ENCODE measurements at regions not wholly inside any gene's neighbourhood (a gene's known extent, or its start where the extent isn't known, plus 50 kb on each side); places are given as distances from the start of the nearest gene placed in this dataset.
"Not testable (repeated sequence)": the region's sequence is repeated elsewhere in the genome, so short reads cannot be mapped to it uniquely, and the experiment has no call there.

DNA sequence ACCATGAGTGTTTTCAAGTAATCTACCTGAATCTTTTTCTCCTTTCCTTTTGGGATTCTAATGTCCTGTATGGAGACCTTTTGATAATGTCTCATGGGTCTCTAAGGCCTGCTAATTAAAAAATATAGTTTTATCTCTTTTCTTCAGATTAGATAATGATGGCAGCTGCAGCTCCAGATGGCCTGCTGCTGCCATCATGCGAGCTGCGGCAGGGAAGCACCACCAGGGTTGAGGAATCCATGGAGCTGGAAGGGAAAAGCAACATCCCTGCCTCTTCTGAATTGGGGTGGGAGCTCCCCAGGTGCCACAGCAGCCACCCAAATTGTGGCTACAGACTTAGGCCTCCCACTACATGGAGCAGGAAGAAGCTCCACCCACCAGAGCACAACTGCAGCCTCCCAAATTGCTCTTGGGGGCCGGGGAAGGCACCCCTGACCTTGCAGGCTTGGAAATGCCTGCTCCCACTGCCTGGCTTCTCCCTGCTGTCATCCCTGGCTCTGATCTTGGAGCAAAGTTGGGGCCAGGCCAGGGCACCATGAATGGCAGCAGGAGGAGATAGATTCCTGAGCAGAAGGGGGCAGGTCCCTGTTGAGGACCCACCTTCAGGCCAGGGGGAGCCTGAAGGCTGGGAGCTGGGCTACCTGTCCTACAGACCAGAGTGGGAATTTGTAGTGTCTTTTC lies 189.6 kb upstream of the MAN1A1 start:
- DNase-seq (ENCODE audit: low read depth) = no peak

DNA sequence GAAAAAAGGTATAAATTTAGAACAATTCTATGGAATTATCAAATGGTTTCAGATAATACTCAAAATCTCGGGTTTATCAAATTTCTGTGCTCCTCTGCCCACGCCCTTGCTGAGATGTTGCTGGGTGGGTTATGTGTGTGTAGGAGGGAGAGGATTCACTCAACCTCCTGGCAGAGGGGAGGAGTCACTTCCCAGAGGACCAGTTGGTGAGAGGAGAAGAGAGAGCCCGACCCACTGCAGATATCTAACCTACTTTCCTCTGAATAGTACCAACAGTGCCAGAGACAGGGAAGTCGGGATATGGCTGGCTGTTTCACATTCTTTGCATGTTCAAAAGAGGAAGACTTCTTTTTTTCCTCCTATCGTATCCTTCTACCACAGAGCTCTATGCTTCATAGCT lies 187.1 kb upstream of the MAN1A1 start:
- no peak for DNase-seq (ENCODE audit: low read depth)

GRCh38 chr6:119535332-119535731 lies 185.8 kb upstream of the MAN1A1 start:
- DNase-seq (ENCODE audit: low read depth) = no peak

GRCh38 chr6:119533603-119534279 lies 184.2 kb upstream of the MAN1A1 start:
- DNase-seq (ENCODE audit: low read depth) = no peak

DNA sequence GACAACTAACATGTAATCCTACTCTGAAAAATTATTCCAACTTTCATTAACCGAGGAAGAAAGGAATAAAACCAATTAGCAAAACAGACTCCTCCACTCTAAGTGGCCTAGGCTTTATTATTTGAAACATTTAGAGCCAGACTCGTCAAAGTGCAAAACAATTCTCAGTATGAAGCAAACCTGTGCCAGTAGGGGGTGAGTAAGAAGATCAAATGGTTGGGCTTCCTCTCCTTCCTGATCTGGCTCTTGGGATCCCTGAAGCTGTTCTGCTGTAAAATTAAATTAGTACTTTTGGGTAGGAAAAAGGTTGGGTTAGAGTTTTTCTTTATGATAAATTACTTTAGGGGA lies 177.6 kb upstream of the MAN1A1 start:
- DNase-seq (ENCODE audit: low read depth) = no peak

DNA sequence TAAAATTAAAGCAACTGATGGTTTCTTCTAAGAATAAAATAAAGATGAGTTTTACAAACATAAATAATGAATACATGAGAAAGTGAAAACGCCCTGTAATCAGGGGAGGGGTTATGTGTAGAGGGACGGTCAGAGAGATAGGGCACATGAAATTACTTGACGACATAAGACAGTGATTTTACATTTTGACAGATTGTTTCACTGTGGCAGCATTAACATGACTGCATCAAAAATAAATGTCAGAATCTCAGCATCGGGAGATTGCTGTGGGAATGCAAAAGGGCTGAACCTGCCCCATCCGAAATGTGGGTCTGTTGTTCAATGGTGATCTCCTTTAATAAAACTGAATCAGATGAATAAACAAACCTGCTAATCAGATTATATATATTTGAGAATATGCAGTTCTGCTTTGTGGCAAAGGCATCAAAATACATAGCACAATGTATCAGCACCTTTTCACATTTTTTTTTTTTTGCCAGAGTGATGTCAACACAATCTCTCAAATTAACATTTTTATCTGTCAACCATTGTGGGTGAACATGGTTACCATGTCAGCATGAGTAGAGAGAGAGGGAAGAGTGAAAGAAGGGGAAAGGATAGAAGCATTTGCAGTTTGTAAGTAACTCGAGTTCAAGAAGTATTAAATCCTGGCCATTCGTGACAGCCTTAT lies 177.1 kb upstream of the MAN1A1 start:
- no peak for DNase-seq (ENCODE audit: low read depth)

- DNase-seq (ENCODE audit: low read depth) = no peak
These were observed 174.8 kb upstream of the MAN1A1 start for GRCh38 chr6:119524410-119524809.

DNA sequence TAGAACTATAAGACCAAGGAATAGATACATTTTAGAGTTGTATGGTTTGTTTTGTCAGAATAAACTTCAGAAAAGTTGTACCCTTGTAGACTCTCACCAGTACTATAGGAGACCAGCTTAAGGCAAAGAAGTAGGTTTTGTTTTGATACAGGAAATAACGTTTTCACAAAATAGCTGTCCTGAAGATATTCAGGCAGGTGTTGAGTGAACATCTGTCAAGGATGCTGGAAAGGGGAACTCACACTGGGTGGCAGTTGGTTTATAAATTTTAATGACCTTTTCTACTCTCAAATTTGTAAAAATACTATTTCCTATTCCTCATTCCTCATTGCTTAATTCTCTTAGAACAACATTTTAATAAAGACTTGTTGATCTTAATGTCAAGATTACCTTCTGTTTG lies 174.0 kb upstream of the MAN1A1 start:
- DNase-seq (ENCODE audit: low read depth) = no peak

GRCh38 chr6:119521251-119521650 lies 171.7 kb upstream of the MAN1A1 start:
- DNase-seq (ENCODE audit: low read depth) = no peak

DNA sequence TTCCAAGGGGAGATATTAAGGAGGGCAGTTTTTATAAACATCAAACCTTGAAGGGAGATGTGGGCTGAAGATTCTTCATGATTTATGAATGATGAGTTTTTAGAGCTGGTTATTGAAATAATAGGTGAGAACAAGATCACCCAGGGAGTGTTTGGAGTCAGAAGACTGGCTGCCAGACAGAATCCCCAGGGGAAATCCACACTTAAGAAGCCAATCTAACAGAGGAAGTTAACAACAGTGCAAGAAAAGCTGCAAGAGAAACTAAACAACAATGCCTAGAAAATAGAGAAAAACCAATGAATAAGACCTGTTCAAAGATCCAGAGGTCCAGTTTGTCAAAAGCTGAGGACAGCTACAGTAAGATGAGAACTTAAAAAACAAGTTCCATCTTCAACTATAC lies 167.9 kb upstream of the MAN1A1 start:
- DNase-seq (ENCODE audit: low read depth) = no peak

DNA sequence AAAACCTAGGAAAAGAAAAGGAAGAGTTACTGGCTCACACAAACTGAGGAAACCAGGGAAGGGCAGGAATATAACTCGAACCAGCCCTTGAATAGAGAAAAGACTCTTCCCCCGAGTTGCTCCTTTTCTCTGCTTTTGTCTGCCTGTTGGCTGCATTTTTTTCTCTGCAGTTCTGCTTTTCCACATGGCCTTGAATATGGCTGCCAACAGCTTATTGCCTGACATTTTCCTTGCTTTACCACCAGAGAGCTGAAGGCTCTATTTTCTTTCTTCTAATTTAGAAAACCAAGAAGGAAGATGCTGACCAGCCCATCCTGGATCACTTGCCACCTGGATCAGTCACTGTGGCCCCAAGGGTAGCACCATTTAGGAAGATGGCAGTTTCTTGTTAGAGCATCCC lies 164.8 kb upstream of the MAN1A1 start:
- no peak for DNase-seq (ENCODE audit: low read depth)

DNA sequence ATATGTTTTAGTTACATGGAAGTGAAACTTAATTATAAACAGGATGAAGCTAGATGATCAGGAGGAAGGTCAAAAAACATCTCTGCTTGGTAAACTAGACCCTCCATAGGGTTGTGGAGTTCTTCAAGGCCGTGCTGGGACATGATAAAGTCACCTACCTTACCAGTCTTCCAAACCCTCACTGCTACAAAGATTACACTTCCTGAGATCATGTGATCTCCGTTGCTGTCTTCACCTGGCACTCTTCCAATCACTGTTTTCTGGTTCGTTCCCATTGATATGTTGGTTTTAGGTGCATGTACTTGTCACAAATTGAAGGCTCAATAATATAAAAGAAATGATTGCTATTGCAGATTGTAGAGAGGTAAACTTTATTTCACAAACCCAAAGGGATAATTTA lies 161.5 kb upstream of the MAN1A1 start:
- no peak for DNase-seq (ENCODE audit: low read depth)

DNA sequence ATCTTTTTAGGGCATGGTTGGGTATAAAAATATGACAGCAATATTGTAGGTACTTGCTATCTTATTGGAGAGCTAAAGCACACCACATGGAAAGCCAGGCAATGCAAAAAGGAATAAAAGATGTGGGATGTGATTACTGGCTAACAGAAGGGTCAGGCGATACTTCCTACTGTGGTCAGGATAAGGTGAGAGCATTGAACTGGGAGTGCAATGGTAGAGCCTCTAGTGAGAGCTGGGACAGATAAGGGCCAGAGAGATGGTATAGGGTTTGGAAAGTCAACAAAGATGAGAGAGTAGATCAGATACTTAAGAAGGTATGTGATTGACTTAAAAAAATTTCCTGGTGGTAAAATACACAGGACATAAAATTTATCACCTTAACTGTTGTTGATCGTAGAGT lies 160.7 kb upstream of the MAN1A1 start:
- DNase-seq (ENCODE audit: low read depth) = no peak

- no peak for DNase-seq (ENCODE audit: low read depth)
These were observed 157.1 kb upstream of the MAN1A1 start for GRCh38 chr6:119506631-119507174.

GRCh38 chr6:119501798-119502483 lies 152.4 kb upstream of the MAN1A1 start:
- no peak for DNase-seq (ENCODE audit: low read depth)

- DNase-seq (ENCODE audit: low read depth) = no peak
These were observed 150.2 kb upstream of the MAN1A1 start for GRCh38 chr6:119499797-119500196.

- DNase-seq (ENCODE audit: low read depth) = no peak
These were observed 148.6 kb upstream of the MAN1A1 start for GRCh38 chr6:119497988-119498727.

DNA sequence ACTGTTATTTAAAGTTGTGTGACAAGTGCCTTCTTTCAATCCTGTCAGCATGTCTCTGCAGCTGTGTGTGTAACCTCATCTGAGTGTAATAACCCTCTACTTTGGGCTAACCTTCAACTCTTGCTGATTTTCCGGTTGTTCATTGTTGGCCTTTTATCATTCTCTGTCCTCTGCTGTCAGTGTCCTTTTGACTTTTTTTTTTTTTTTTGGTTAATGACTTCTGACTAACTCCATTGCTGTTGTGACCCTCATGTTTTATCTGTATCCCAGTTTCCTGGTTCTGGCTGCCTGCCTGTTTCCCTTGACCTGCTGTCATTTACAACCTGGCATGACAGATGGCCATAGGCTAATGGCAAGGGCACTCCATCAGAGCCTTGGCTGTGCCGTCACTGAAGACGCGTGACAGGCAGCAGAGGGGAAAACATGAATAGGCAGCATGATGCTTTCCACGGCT lies 145.7 kb upstream of the MAN1A1 start:
- no peak for DNase-seq (ENCODE audit: low read depth)

DNA sequence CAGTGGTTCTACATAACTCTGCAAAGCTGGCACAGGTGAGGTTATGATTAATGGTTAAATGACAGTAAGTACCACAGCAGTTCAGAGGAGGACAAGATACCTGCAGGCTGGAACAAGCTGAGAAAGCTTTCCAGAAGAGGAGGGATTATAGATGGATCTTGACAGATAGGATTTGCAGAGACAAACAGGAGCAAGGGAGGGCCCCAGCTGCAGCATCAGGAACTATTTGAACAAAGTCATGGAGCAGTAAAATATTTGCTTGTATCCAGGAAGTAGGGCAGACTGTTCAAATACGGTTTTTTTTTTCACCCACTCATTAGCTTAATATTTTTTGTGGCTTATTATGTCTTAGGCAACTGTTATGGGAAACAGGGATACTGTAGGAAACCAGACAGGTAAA lies 144.4 kb upstream of the MAN1A1 start:
- no peak for DNase-seq (ENCODE audit: low read depth)

- DNase-seq (ENCODE audit: low read depth) = not testable (repeated sequence)
These were observed 141.6 kb upstream of the MAN1A1 start for GRCh38 chr6:119491112-119491511.

DNA sequence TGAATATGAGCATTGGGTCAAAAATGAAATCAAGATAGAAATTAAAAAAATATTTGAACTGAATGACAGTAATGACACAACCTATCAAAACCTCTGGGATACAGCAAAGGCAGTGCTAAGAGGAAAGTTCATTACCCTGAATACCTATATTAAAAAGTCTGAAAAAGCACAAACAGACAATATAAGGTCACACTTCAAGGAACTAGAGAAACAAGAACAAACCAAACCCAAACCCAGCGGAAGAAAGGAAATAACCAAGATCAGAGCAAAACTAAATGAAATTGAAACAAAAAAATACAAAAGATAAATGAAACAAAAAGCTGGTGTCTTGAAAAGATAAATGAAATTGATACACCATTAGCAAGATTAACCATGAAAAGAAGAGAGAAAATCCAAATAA lies 140.5 kb upstream of the MAN1A1 start:
- DNase-seq (ENCODE audit: low read depth) = not testable (repeated sequence)

GRCh38 chr6:119484598-119484997 lies 135.0 kb upstream of the MAN1A1 start:
- DNase-seq (ENCODE audit: low read depth) = no peak

All from activated T-cell treated with anti-CD3 and anti-CD28 coated beads for 48 hours (primary cell).